Muscle of leg (tissue), 3 donors: ENCODE measurements at regions not wholly inside any gene's neighbourhood (a gene's known extent, or its start where the extent isn't known, plus 50 kb on each side); places are given as distances from the start of the nearest gene placed in this dataset.
A peak's percentile ranks its signal among the peaks of the same experiment; 100 is the strongest.
"Not testable (repeated sequence)": the region's sequence is repeated elsewhere in the genome, so short reads cannot be mapped to it uniquely, and the experiment has no call there.

ENCODE experiments used
- DNase-seq: peaks from one replicate; pipeline ENCODE4 v3.0.0; 2013
- H3K27ac ChIP-seq: one replicate; pipeline ENCODE4 v1.5.1; 2013; ENCODE audit warnings: mild to moderate bottlenecking, low read length, control low read depth
- H3K27me3 ChIP-seq: one replicate; pipeline ENCODE4 v1.6.1; 2013; ENCODE audit warnings: low read length; ENCODE audit not compliant: control insufficient read depth, insufficient read depth
- H3K36me3 ChIP-seq: one replicate; pipeline ENCODE4 v1.6.1; 2013; ENCODE audit warnings: low read length; ENCODE audit not compliant: control insufficient read depth, insufficient read depth
- H3K4me1 ChIP-seq: one replicate; pipeline ENCODE4 v1.6.1; 2013; ENCODE audit warnings: low read length; ENCODE audit not compliant: control insufficient read depth, insufficient read depth
- H3K4me3 ChIP-seq: one replicate; pipeline ENCODE4 v1.5.1; 2013; ENCODE audit warnings: low read length, control low read depth
- H3K9me3 ChIP-seq: replicated peaks from 2 replicates; pipeline ENCODE4 v1.6.1; 2013; ENCODE audit warnings: low read depth, low read length; ENCODE audit not compliant: control insufficient read depth
- WGBS: methylation state at CpG from one replicate; pipeline ENCODE4 v1.1.5; 2013; ENCODE audit warnings: missing lambda C conversion rate; ENCODE audit not compliant: insufficient coverage; 5-methylcytosine and 5-hydroxymethylcytosine counted together

GRCh38 chr12:90802727-90803126 lies 152.2 kb downstream of the CCER1 start:
- WGBS, result 92% methylated on average over 6 of the region's 6 CpGs
- Histone ChIP-seq H3K27me3 (no peaks in the 10 kb centered on the region), H3K4me3 (no peak overlapping the region)

GRCh38 chr12:90801776-90802175 lies 153.2 kb downstream of the CCER1 start:
- no peak overlapping the region for H3K27ac ChIP-seq
- no peak for DNase-seq
- no peaks in the 10 kb centered on the region for H3K9me3 ChIP-seq
- H3K36me3 ChIP-seq, result no peaks in the 10 kb centered on the region
- H3K4me1 ChIP-seq, result no peaks in the 10 kb centered on the region
- no peaks in the 10 kb centered on the region for H3K27me3 ChIP-seq
- 95% methylated on average over 3 of the region's 4 CpGs for WGBS
- H3K4me3 ChIP-seq, result no peak overlapping the region

More at GRCh38 chr12:90802727-90803126, 152.2 kb downstream of the CCER1 start:
- Histone ChIP-seq H3K9me3 (no peaks in the 10 kb centered on the region), H3K36me3 (no peaks in the 10 kb centered on the region), H3K27ac (no peak overlapping the region), H3K4me1 (no peaks in the 10 kb centered on the region)
- DNase-seq, result no peak

DNA sequence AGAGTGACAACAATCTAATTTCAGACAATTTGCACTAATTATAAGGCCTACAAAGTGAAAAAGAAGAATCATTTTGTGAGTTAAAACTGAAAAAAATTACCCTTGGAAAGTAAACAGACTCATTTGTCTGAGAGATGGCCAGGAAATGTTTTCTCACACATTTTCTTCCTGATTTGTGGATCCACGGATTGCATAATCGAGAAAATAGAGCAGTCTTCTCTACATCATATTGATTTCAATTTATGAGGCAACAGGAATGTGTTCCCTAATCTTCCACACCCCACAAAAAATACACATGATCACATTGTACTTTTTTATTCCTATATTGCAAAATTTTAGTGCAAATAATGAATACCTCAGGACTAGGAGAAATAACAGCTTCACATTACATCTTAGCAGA lies 160.8 kb downstream of the CCER1 start:
- Histone ChIP-seq H3K27ac (no peak overlapping the region), H3K36me3 (no peaks in the 10 kb centered on the region), H3K4me1 (no peaks in the 10 kb centered on the region), H3K4me3 (no peak overlapping the region), H3K27me3 (no peaks in the 10 kb centered on the region), H3K9me3 (no peaks in the 10 kb centered on the region)
- no CpG with 5 or more reads among the region's 2 CpGs for WGBS
- no peak for DNase-seq

DNA sequence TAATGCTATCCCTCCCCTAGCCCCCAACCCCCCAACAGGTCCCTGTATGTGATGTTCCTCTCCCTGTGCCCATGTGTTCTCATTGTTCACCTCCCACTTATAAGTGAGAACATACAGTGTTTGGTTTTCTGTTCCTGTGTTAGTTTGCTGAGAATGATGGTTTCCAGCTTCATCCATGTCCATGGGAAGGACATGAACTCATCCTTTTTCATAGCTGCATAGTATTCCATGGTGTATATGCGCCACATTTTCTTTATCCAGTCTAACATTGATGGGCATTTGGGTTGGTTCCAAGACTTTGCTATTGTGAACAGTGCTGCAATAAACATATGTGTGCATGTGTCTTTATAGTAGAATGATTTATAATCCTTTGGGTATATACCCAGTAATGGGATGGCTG lies 162.3 kb downstream of the CCER1 start:
- not testable (repeated sequence) for H3K36me3 ChIP-seq, H3K27ac ChIP-seq, H3K4me3 ChIP-seq, H3K4me1 ChIP-seq, H3K27me3 ChIP-seq, H3K9me3 ChIP-seq, DNase-seq
- no CpG with 5 or more reads among the region's 1 CpG for WGBS

DNA sequence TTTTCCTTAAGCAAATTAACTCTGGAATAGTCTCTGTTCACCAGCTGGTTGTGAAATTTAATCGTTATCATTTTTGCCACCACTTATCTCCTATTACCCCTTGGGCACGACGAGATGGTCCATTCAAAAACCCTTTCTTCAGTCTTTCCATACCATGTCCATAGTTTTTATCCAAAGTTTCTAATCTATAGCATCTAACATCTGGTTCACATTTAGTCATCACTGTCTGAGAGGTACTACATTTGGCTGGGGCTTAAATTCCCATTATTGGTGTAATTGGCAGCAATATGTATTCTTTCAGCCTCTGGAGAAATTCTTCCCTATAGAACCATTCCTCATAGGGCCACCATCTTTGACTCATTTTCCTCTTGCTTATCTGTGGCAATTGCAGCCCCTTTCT lies 163.5 kb downstream of the CCER1 start:
- DNase-seq, result no peak
- Histone ChIP-seq H3K27me3 (no peaks in the 10 kb centered on the region), H3K9me3 (no peaks in the 10 kb centered on the region), H3K4me3 (no peak overlapping the region), H3K36me3 (no peaks in the 10 kb centered on the region), H3K27ac (no peak overlapping the region), H3K4me1 (no peaks in the 10 kb centered on the region)
- 71% methylated on average over 1 of the region's 3 CpGs for WGBS

- Histone ChIP-seq H3K27me3 (no peaks in the 10 kb centered on the region), H3K4me1 (no peaks in the 10 kb centered on the region), H3K36me3 (no peaks in the 10 kb centered on the region), H3K27ac (no peak overlapping the region), H3K9me3 (no peaks in the 10 kb centered on the region), H3K4me3 (no peak overlapping the region)
- no CpG with 5 or more reads among the region's 4 CpGs for WGBS
- no peak for DNase-seq
These were observed 164.2 kb downstream of the CCER1 start for GRCh38 chr12:90790747-90791146.

GRCh38 chr12:90773491-90773890 lies 181.5 kb downstream of the CCER1 start:
- DNase-seq, result peak; percentile 2
- no peaks in the 10 kb centered on the region for H3K27me3 ChIP-seq
- H3K27ac ChIP-seq, result no peak overlapping the region
- H3K9me3 ChIP-seq, result no peaks in the 10 kb centered on the region
- H3K36me3 ChIP-seq, result no peaks in the 10 kb centered on the region
- H3K4me3 ChIP-seq, result no peak overlapping the region
- WGBS, result no CpG with 5 or more reads among the region's 1 CpG
- no peaks in the 10 kb centered on the region for H3K4me1 ChIP-seq

DNA sequence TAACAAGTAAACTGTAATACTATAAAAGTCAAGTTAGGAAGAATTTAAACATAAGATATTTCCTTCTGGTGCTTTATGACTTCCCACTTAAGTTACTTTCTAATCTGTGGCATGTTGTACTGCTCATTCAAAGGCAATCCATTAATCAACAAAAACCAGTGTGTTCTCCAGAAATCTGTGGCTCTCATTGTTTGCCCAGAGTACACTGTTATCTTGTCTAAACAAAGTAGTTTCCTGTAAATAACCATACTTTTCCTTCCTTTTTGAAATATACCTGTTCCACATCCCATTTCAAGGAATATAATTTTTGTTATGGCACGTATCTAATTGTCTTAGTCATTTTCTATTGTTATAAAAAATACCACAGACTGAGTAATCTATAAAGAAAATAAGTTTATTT lies 184.1 kb downstream of the CCER1 start:
- Histone ChIP-seq H3K4me1 (no peaks in the 10 kb centered on the region), H3K36me3 (no peaks in the 10 kb centered on the region), H3K27ac (no peak overlapping the region), H3K4me3 (no peak overlapping the region), H3K9me3 (no peaks in the 10 kb centered on the region), H3K27me3 (no peaks in the 10 kb centered on the region)
- DNase-seq, result no peak
- WGBS, result no CpG with 5 or more reads among the region's 1 CpG

GRCh38 chr12:90757957-90758356 lies 197.0 kb downstream of the CCER1 start:
- no CpG with 5 or more reads among the region's 1 CpG for WGBS
- Histone ChIP-seq H3K9me3 (no peaks in the 10 kb centered on the region), H3K27ac (no peak overlapping the region), H3K4me1 (no peaks in the 10 kb centered on the region), H3K4me3 (no peak overlapping the region), H3K36me3 (no peaks in the 10 kb centered on the region), H3K27me3 (no peaks in the 10 kb centered on the region)
- DNase-seq, result no peak

GRCh38 chr12:90745211-90745610 lies 209.8 kb downstream of the CCER1 start:
- Histone ChIP-seq H3K4me3 (no peak overlapping the region), H3K4me1 (no peaks in the 10 kb centered on the region), H3K27me3 (no peaks in the 10 kb centered on the region), H3K36me3 (no peaks in the 10 kb centered on the region), H3K27ac (no peak overlapping the region), H3K9me3 (no peaks in the 10 kb centered on the region)
- DNase-seq, result peak; percentile 24
- no CpG with 5 or more reads among the region's 1 CpG for WGBS

DNA sequence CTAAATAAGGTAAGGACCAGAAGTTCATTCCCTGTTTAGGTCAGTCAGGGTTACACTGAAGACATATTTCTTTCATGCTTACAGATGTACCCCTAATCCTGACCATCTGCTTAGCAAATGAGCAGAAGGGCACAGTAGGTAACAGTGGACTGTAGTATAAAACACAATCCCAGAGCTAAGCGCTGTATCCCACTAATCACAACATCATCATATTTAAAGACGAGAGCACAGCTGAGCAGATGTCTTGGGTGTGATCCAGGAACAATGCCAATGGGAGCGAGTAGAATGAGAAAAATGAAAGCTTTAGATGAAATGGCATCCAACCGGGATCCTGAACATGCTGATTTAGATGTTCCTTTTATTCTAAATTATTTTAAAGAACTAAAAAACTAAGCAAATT lies 213.4 kb downstream of the CCER1 start:
- no peaks in the 10 kb centered on the region for H3K36me3 ChIP-seq
- peak; percentile 50 for DNase-seq
- no peak overlapping the region for H3K27ac ChIP-seq
- no peaks in the 10 kb centered on the region for H3K27me3 ChIP-seq
- no peaks in the 10 kb centered on the region for H3K9me3 ChIP-seq
- H3K4me1 ChIP-seq, result no peaks in the 10 kb centered on the region
- WGBS, result no CpG with 5 or more reads among the region's 4 CpGs
- no peak overlapping the region for H3K4me3 ChIP-seq
